Muscle of back (tissue), 3 donors: ENCODE measurements at regions not wholly inside any gene's neighbourhood (a gene's known extent, or its start where the extent isn't known, plus 50 kb on each side); places are given as distances from the start of the nearest gene placed in this dataset.
A peak's percentile ranks its signal among the peaks of the same experiment; 100 is the strongest.
"Not testable (repeated sequence)": the region's sequence is repeated elsewhere in the genome, so short reads cannot be mapped to it uniquely, and the experiment has no call there.

ENCODE experiments used
- DNase-seq, 3 donors: peaks; one replicate each; pipeline versions ENCODE4 v3.0.0 to v3.0.0-alpha.2; 2013

DNA sequence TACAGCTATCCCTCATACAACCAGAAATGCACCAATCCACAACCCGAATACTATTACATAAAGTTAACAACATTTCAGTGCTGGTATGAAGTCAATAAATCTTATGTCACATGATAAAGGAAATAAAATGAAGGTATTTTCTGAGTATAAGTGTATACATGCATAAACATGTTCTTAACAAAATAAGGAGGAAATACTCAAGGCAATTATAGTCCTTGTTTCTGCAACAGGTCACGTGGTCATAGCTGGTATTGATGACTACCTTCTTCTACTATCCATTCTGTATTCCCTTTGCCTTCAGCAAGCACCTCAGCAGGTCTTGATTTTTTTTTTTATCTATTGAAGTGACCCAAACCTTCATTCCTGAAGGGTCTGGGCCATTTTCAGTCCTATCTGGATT, 675.6 kb downstream of the RPL10L start:
- no peak for DNase-seq

DNA sequence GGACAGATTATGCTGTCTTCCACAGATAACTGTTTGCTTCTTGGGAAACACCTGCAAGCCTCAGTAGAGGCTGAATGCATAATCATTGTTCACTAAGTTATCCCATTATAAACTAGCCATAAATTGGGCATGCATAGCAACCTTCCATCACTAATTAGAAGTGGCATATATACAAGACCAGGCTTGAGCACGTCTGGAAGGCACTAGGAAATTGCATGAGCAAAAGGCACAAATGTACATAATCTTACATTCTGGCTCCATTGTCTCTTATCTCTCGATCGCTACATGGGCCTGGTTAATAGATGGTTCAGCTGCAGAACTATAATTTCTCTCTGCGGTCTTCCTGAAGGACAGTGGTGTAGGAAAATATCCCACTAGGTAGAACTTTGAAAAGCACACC, 679.2 kb downstream of the RPL10L start:
- DNase-seq = no peak

DNA sequence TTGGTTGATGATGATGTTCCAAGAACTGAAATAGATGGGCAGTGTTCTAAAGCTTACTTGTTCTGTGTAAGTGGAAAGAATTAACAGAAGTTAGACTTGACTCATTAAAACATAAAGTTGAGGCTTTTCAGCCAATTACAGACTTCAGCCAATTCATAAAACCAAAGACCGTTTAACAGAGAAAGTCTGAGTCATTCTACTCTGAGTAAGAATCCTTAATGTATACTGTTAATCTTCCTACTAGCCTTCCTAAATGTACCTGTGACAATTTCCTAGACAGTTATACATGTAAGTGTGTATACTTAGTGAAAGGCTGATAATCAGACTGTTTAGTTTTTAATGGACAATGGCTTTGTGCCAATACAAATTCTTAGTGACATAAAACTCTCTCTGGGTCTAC, 681.0 kb downstream of the RPL10L start:
- no peak for DNase-seq

DNA sequence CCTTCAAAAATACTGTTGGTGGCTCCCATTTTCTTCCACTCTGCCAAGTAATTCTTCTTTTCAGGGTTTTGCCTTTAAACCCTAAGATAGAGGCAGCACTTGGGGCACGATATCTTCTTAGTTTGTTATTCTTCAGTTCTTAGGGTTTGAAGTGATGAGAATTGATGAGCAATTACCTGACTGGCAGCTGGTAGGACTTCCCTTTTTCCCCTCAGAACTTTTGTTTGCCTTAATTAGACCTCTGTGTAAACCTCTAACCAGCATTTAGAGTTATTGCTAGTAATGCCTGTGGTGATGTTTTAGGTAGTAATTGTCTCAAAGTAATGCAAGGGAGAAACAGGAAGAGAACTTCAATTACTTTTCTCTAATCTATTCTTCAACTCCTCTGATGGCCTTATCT, 683.5 kb downstream of the RPL10L start:
- no peak for DNase-seq

DNA sequence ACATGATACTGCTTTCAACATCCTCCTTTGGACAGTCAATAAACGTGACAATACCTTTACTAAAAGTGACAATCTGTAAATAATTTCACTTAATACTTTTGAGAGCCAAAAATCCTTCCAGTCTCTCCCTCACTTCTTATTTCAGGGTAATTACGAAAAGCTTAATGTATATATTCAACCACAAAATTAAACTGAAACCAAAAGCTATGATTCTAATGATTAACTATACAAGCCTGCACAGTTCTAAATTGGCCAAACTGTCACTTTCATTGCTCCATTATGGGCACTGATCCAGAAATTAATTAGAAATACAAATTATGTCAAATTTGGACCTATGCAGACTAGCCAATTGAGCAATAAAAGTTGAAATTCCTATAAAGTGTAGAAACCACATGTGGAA, 696.5 kb upstream of the MIS18BP1 start:
- no peak for DNase-seq

DNA sequence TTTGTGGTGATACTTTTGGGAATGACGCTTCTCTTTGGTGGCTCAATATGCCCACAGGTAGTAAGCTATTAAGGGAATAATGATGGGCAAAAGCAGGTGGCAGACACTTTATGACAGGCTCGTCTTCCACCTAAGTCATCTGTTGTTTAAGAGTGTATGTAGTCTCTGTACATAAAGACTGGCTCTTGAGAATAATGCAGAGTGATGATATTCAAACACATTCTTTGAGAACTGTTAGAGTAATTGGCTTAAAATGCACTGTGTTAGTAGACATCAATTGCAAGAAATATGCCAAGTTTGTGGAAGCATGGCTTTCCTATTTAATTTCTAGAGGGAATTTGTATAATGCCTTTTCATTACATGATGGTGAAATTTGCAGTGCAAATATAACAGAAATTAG, 694.8 kb upstream of the MIS18BP1 start:
- no peak for DNase-seq

DNA sequence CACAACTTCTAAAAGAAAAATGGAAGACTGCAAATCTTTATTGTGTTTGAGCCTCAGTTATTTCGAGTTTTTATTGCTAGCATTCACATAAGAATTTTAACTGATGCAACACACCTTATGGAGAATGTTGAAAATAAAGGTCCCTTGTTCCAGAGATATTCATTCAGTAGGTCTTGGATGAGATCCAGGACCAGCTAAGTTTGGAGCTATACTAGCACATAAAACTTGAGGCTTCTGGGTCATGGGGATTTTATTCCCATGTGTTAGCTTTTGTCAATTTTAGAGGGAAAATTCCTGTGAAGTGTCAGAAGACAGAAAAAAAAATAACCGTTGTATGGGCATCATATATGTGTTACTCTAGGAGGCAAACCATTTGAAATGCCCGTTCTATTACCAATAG, 693.2 kb upstream of the MIS18BP1 start:
- DNase-seq = no peak

DNA sequence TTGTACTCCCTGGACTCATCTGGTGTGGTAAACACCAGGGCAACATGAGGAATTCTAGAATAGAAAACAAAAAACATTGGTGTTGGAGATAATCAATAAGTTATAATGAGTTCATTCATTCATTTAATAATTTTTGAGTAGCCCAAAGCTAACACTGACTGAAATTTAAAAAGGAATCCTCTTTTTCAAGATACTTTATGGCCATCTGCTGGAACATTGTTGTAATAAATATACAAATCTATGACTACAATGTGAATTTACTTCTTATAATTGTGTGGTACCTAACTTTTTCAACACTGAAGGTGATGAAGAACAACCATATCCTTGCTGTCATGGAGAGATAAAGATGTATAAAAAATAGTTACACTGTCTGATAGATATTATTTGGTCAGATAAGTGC, 687.3 kb upstream of the MIS18BP1 start:
- DNase-seq = no peak

DNA sequence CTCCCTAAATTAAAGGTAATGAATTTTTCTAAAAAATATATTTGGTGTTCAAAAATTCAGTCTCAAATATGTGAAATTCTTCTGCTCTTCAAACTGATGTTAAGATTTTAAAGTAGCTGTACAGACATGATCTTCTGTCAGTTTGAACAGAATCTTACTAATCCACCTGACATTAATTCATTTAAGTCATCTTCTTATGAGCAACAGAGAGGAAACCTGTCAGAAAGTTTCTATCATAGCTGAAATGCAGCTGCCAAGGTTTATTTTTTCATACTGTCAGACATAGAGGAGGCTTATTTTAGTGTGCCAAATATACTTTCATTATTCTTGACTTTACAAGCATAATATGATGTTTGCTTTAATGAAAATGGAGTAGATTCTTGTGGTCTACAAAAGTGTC, 686.6 kb upstream of the MIS18BP1 start:
- DNase-seq = no peak

DNA sequence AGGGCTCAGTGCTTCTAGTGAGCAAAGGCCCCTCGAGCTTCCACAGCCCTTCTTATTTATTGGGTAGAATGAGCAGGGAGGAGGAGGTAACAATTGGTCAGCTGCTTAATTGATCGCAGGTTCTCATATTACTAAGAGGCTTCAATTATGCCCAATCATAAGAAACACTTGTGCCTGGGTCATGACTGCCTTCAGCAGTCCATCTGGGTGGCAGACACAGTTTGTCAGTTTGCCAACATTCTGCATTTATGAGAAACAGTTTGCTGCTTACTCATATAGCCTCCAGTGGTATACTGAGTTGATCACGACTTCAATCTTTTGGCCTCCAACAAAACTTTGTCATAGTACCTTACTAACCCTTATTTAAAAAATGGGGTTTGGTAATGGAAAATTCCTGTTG, 667.0 kb upstream of the MIS18BP1 start:
- not testable (repeated sequence) for DNase-seq

DNA sequence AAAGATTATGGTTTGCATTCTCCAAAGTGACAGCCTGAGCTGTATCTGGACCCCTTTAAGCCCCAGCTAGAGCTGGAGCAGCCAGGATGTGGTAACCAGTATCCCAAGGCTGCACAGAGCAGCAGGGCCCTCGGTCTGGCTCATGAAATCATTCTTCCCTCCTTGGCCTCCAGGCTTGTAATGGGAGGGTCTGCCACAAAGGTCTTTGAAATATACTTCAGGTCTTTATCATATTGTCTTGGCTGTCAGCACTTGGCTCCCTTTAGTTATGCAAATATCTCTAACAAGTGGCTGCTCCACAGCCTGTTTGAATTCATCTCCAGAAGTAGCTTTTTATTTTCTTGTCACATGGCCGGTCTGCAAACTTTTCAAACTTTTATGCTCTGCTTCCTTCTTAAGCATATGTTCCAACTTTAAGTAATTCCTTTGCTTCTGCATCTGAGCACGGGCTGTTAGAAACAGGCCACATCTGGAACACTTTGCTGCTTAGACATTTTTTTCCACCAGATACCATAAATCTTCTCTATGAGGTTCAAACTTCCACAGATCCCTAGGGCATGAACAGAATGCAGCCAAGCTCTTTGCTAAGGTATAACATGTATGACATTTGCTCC, 663.4 kb upstream of the MIS18BP1 start:
- DNase-seq = peak in 2 of 3 donors; percentile 1 to 65

DNA sequence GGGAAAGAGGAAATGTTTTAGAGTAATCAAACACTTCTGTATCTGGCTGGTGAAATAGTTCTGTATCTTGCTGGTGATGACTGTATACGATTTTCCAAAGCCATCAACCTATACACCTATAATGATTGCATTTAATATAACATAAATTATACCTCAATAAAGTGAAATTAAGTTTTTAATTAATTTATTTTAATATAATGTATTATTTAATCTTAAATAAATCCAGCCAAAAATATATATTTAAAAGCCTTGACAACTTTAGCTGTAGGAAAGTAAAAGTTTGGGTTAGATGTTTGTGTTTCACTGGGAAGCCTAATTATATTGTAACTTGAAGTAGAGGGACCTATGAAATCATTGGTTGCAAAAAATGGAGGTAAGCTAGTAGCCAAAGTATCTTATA, 654.8 kb upstream of the MIS18BP1 start:
- no peak for DNase-seq

DNA sequence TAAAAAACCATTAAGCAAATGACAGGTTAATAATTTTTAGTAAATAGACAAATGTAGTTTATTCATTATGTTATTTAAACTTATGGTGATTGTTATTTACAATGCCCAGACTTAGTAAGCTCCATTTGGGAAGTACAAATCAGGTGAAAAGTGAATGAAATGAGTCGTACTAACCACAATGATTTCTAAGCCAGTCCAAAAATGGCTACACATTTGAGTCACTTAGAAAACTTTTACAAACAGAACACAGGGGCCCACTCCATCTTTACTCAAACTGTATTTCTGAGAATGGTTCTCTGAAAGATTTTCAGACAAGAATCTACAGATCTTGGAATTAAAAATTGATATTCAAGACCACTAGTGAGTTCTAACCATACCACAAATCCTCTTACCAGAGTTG, 653.3 kb upstream of the MIS18BP1 start:
- no peak for DNase-seq

DNA sequence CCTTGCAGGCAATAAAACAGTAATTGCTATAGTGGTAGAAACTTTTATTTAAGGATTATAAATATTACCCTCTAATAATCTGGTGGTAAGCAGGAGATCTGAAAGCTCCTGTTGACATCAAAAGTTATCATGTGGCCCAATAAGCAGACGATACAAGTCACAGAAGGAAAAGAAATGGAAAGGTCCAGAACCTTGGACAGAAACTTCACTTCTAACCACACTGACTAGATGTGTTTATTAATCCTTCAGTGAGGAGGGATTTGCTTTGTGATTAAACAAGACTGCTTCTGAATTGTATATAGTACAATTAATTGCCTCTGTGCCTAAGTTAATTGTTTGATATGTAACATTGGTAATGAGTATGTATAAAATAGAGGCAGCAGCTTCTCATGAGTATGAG, 652.7 kb upstream of the MIS18BP1 start:
- no peak for DNase-seq

DNA sequence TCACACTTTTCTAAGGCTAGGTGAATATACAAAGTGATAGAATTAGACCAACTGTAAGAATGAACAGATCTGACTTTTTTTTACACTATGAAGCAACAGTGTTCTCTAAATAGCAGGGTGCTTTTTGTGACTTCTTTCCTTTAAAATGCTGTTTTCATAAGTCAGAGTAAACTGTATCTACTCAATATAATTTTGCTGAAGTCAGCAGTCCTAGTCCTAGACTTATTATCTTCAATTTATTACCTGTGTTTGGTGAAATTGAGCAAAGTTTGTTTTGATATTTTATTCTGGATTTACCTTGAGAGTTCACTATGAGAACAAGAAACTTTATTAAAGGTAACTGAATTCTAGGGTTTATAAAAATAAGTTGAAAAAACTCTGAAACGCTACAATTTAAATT, 651.3 kb upstream of the MIS18BP1 start:
- no peak for DNase-seq

DNA sequence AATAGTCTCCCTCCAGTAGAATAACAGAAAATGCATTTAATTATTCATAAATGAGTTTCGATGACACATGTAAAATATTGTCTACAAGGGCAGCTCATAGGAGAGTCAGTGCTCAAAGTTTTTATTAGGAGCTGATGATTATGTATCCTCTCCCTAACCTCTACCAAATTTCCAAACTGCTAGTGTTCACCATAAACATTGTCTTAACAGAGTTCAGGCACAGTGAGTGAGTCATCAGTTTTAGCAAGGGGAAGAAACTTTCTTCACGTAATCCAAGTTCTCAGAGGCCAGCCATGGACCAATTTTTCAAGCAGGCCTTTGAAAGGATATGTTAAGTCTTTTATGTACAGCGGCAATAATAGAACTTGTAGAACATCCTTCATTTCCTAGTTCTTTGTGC, 649.2 kb upstream of the MIS18BP1 start:
- DNase-seq = no peak

DNA sequence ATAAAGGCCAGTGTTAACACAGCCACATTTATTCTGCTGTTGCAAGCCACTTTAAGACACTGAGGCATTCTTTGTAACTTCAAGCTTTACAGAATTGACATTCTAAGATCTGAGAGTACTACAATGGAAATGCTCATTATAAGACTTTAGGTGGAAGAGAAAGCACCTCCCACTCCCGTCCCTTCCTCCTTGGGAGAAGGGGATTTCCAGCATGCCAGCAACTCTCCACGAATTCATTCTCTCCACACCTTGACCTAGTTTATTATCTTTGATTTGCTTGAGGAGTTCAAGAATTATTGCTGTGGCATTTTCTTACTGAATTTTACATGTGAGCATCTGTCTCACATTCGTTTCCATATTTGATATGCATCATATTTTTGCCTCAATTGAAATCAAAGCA, 644.4 kb upstream of the MIS18BP1 start:
- DNase-seq = no peak

DNA sequence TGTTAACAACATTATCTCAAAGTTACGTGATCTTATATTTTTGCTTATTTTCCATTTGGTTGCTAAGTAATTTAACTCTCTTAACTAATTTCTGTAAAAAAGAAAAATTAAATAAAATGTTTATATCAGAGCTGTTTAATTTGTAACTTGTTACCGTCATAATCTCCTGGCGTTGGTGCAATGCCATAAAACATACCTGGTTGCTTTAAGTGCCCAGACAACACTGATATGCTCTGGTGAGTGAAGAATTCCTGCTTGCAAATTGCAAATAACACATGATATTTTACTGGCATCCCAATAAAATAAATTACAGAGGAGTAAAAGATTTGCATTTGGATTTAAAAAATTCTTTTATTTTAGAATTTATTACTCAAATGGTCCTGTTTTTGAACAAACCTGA, 640.1 kb upstream of the MIS18BP1 start:
- no peak for DNase-seq

DNA sequence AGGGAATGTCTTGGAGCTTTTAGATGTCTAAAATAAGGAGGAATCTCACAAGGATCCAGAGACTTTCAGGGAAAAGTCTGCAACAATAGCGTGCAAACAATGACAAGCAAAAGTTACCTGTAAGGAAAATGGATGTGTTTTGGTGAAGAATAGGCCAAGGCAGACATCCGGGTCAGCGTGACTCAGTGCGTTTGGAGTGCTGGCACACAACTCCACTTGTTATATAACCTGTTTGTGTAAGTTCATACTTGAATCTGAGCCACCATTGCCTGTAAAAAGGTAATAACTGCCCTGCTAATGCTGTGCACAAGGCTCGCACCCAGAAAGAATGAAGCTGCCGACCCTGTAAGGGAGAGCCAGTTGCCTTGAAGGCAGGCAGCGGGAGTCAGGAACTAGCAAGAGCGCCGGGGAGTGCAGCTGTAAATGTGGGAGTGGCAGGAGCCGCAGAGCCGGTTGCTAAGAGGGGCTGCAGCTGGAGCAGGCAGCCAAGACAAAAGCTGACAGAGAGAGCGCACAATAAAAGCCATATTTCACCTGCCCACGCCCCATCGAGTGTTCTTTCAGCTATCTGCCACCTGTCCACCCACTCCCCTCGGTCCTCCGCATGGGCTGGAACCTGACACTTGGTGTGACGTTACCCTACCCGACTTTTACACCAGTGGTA, 638.5 kb upstream of the MIS18BP1 start:
- peak in 1 of 3 donors; percentile 30 for DNase-seq

DNA sequence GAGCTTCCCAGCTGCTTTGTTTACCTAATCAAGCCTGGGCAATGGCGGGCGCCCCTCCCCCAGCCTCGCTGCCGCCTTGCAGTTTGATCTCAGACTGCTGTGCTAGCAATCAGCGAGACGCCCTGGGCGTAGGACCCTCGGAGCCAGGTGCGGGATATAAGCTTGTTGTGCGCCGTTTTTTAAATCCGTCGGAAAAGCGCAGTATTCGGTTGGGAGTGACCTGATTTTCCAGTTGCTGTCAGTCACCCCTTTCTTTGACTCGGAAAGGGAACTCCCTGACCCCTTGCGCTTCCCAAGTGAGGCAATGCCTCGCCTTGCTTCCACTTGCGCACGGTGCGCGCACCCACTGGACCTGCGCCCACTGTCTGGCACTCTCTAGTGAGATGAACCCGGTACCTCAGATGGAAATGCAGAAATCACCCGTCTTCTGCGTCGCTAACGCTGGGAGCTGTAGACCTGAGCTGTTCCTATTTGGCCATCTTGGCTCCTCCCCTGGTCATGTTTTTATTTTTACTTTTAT, 635.8 kb upstream of the MIS18BP1 start:
- DNase-seq = not testable (repeated sequence)

DNA sequence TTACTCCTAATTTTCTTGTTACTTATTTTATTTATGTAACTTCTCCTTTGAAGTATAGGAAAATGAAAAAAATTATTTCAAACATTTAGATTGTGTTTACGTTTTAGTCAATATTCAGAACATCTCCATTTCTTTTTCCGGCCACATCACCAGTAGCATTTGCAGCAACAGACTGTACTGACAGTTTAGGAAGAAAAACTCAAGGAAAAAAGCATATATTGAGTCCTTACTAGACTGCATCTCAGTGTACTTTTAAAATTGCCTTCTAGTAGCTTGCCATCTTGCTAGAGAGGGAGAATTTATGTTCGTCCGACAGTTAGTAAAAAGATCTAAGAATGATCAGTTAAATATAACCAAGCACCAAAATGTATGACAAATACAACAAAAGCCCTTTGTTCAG, 625.0 kb upstream of the MIS18BP1 start:
- DNase-seq = no peak

DNA sequence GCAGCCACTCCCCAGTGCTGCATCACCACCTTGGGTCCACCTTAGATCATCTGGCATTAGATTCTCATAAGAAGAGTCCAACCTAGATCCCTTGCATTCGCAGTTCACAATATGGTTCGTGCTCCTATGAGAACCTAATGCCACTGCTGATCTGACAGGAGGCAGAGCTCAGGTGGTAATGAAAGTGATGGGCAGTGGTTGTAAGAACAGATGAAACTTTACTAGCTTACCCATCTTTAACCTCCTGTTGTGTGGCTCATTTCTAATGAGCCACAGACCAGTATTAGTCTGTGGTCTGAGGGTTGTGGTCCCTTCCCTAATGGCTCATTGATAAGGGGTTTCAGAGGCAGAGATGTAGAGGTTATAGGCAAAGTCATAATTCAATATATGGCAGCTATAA, 615.9 kb upstream of the MIS18BP1 start:
- no peak for DNase-seq

DNA sequence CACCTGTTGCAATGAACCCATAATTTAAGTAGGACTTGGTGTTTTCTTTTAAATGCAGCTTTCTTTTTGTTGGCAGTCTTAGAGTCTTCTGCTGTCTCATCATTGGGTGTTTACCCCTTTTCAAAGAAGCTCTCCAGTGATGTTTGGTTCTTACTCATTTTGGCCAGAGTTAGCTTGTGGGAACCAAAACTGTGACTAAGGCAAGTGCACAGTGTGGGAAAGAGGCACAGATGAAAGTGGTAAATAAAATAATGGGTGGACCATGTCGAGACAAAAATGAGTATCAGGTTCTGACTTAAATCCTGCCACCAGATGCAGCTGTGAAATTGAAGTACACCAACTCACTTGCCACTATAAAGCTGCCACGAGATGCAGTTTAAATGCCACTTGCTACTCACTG, 615.4 kb upstream of the MIS18BP1 start:
- no peak for DNase-seq
